HL-60 (cell line): ENCODE measurements at regions not wholly inside any gene's neighbourhood (a gene's known extent, or its start where the extent isn't known, plus 50 kb on each side); places are given as distances from the start of the nearest gene placed in this dataset.

Experiments used
- DNase-seq, 2 experiments: peaks; one replicate each; pipeline ENCODE4 v3.0.0-alpha.2; 2010 to 2020; ENCODE audit warnings: low read depth in 1 of 2, low spot score in 1 of 2
- H3K27ac ChIP-seq: fragments of 250-450 bp; sonication (Bioruptor Pico); replicated peaks from 2 replicates; pipeline ENCODE4 v1.5.1; 2020; ENCODE audit warnings: mild to moderate bottlenecking, moderate library complexity
- H3K27me3 ChIP-seq: fragments of 250-450 bp; sonication (Bioruptor Pico); 2 replicates; pipeline ENCODE4 v1.5.1; 2021; ENCODE audit warnings: mild to moderate bottlenecking, moderate library complexity; ENCODE audit not compliant: insufficient read depth, poor library complexity, severe bottlenecking
- H3K4me3 ChIP-seq: replicated peaks from 2 replicates; pipeline ENCODE4 v1.5.1; 2011; ENCODE audit warnings: mild to moderate bottlenecking, control low read depth, low read length; ENCODE audit not compliant: insufficient read depth
- CTCF ChIP-seq: IDR thresholded peaks from one replicate; pipeline ENCODE4 v1.5.1; 2011; ENCODE audit warnings: low read length, control low read depth, inconsistent platforms; ENCODE audit not compliant: insufficient read depth
- GABPA ChIP-seq: IDR thresholded peaks from 2 replicates; pipeline ENCODE4 v1.6.1; 2012; ENCODE audit warnings: low read depth
- POLR2AphosphoS5 ChIP-seq: IDR thresholded peaks from 2 replicates; pipeline ENCODE4 v1.6.1; 2012; ENCODE audit warnings: low read depth
- REST ChIP-seq: IDR thresholded peaks from 2 replicates; pipeline ENCODE4 v1.6.1; 2012; ENCODE audit warnings: low read depth; ENCODE audit not compliant: insufficient replicate concordance
- SPI1 ChIP-seq: IDR thresholded peaks from 2 replicates; pipeline ENCODE4 v1.6.1; 2012; ENCODE audit warnings: low read depth, mild to moderate bottlenecking, borderline replicate concordance

DNA sequence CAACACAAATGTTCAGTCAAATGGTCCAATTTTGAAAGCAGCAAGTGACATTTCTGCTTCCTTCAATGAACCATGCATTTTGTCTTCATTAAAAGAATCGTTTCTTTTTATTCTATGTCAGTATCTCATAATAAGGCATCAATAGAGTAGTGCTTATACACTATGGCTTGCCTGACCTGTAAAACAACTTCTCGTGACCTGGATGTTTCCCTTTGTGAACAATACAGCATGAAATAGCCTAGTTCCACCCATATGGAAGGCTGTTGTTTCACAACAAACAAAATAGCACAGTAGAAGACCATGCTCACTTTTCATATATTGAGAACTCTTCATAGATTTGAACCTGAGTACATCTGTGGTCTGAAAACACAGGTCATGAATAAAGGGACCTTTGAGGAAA is 104.3 kb upstream of the PIK3C3 start:
- TF ChIP-seq GABPA: no peak
- TF ChIP-seq CTCF: no peak
- no peak for TF ChIP-seq POLR2AphosphoS5
- TF ChIP-seq SPI1: no peak
- no peak for TF ChIP-seq REST
- peaks cover 10% of the 10 kb centered on the region for H3K27me3 ChIP-seq
- H3K27ac ChIP-seq: no peak overlapping the region
- H3K4me3 ChIP-seq: no peak overlapping the region
- no peak for DNase-seq

DNA sequence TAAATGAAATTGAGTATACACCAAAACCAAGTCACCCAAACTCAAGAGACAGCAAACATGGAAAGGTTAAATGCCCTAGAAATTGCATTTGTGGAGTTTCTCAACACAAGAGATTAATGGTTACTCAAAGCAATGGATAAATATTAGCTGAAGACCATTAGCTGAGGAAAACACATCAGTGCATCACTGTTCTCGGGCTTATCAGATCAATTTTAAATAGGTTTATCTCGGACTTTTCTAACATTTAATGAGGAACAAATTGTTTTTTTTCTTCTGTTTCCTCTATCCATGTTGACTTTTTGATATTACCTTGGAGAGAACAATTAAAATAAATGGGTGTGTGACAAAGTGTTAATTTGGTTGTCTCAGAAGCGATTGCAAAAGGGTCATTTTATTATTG is 105.4 kb upstream of the PIK3C3 start:
- DNase-seq: no peak
- no peak for TF ChIP-seq POLR2AphosphoS5
- TF ChIP-seq CTCF: no peak
- TF ChIP-seq SPI1: no peak
- no peak for TF ChIP-seq GABPA
- TF ChIP-seq REST: no peak
- H3K27me3 ChIP-seq: peaks cover 10% of the 10 kb centered on the region
- H3K27ac ChIP-seq: no peak overlapping the region
- H3K4me3 ChIP-seq: no peak overlapping the region

DNA sequence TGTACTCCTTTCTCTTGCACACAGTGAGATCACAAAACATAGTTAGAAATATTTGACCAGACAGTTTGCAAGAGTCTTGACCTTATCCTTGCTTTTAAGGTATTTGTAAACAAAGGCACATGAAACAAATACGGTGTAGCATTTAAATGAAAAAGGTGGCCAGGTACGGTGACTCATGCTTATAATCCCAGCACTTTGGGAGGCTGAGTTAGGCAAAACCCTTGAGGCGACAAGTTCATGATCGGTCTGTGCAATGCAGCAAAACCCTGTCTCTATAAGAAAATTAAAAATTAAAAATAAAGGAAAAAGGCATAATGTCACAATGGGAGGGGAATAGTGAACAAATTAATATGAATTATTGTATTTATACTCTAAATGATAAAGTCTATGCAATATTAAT is 109.5 kb upstream of the PIK3C3 start:
- peaks cover 7% of the 10 kb centered on the region for H3K27me3 ChIP-seq
- no peak overlapping the region for H3K27ac ChIP-seq
- TF ChIP-seq GABPA (no peak), REST (no peak), POLR2AphosphoS5 (no peak), CTCF (no peak), SPI1 (no peak)
- DNase-seq: no peak
- H3K4me3 ChIP-seq: no peak overlapping the region
